Spinal cord (tissue), 9 donors: ENCODE measurements at regions not wholly inside any gene's neighbourhood (a gene's known extent, or its start where the extent isn't known, plus 50 kb on each side); places are given as distances from the start of the nearest gene placed in this dataset.

Experiments
- DNase-seq, 6 donors: peaks; one replicate each; pipeline versions ENCODE4 v3.0.0 to v3.0.0-alpha.2; 2013 to 2015; ENCODE audit warnings: low spot score in 6 of 6, low read depth in 4 of 6
- H3K27ac ChIP-seq: one replicate; pipeline ENCODE4 v1.5.1; 2013; ENCODE audit warnings: low read depth, low read length, control low read depth
- H3K27me3 ChIP-seq: one replicate; pipeline ENCODE4 v1.6.1; 2013; ENCODE audit warnings: low read length; ENCODE audit not compliant: control insufficient read depth, insufficient read depth
- H3K36me3 ChIP-seq: one replicate; pipeline ENCODE4 v1.6.1; 2013; ENCODE audit warnings: low read length; ENCODE audit not compliant: control insufficient read depth, insufficient read depth
- H3K4me1 ChIP-seq: one replicate; pipeline ENCODE4 v1.6.1; 2013; ENCODE audit warnings: low read length; ENCODE audit not compliant: control insufficient read depth, insufficient read depth
- H3K4me3 ChIP-seq: one replicate; pipeline ENCODE4 v1.5.1; 2013; ENCODE audit warnings: low read depth, low read length, control low read depth
- H3K9me3 ChIP-seq: one replicate; pipeline ENCODE4 v1.6.1; 2013; ENCODE audit warnings: low read length; ENCODE audit not compliant: control insufficient read depth, insufficient read depth
- WGBS: methylation state at CpG from one replicate; pipeline ENCODE4 v1.1.5; 2013; ENCODE audit warnings: missing lambda C conversion rate; ENCODE audit not compliant: insufficient coverage; 5-methylcytosine and 5-hydroxymethylcytosine counted together
- donor health status: healthy.

- Histone ChIP-seq H3K9me3 (no peaks in the 10 kb centered on the region), H3K36me3 (no peaks in the 10 kb centered on the region), H3K27ac (no peak overlapping the region), H3K27me3 (no peaks in the 10 kb centered on the region), H3K4me1 (no peaks in the 10 kb centered on the region), H3K4me3 (no peak overlapping the region)
- no CpG with 5 or more reads among the region's 1 CpG for WGBS
- no peak for DNase-seq
Measured at GRCh38 chr3:117630885-117631284, 921.3 kb downstream of the TUSC7 start.

GRCh38 chr3:117631781-117632180 is 922.2 kb downstream of the TUSC7 start:
- Histone ChIP-seq H3K4me3 (no peak overlapping the region), H3K27ac (no peak overlapping the region), H3K27me3 (no peaks in the 10 kb centered on the region), H3K36me3 (no peaks in the 10 kb centered on the region), H3K9me3 (no peaks in the 10 kb centered on the region), H3K4me1 (no peaks in the 10 kb centered on the region)
- WGBS = no CpG with 5 or more reads among the region's 3 CpGs
- no peak for DNase-seq

- DNase-seq = peak in 1 of 6 donors; percentile 25
- Histone ChIP-seq H3K27me3 (no peaks in the 10 kb centered on the region), H3K4me1 (no peaks in the 10 kb centered on the region), H3K27ac (no peak overlapping the region), H3K4me3 (no peak overlapping the region), H3K36me3 (no peaks in the 10 kb centered on the region), H3K9me3 (no peaks in the 10 kb centered on the region)
- WGBS = 71% methylated on average over 1 of the region's 2 CpGs
Measured at GRCh38 chr3:117632191-117632590, 922.6 kb downstream of the TUSC7 start.

- DNase-seq = peak in 1 of 6 donors; percentile 32
- Histone ChIP-seq H3K4me1 (no peaks in the 10 kb centered on the region), H3K9me3 (no peaks in the 10 kb centered on the region), H3K27me3 (no peaks in the 10 kb centered on the region), H3K27ac (no peak overlapping the region), H3K4me3 (no peak overlapping the region), H3K36me3 (no peaks in the 10 kb centered on the region)
- WGBS = 59% methylated on average over 3 of the region's 4 CpGs
Measured at GRCh38 chr3:117633207-117633606, 923.6 kb downstream of the TUSC7 start.

- WGBS = no CpG with 5 or more reads among the region's 5 CpGs
Measured at GRCh38 chr3:117637666-117638065, 928.1 kb downstream of the TUSC7 start.

GRCh38 chr3:117644203-117644602 is 934.6 kb downstream of the TUSC7 start:
- Histone ChIP-seq H3K27ac (no peak overlapping the region), H3K9me3 (no peaks in the 10 kb centered on the region), H3K4me3 (no peak overlapping the region), H3K36me3 (no peaks in the 10 kb centered on the region), H3K27me3 (no peaks in the 10 kb centered on the region), H3K4me1 (no peaks in the 10 kb centered on the region)
- DNase-seq = no peak

More at GRCh38 chr3:117637666-117638065, 928.1 kb downstream of the TUSC7 start:
- Histone ChIP-seq H3K36me3 (no peaks in the 10 kb centered on the region), H3K9me3 (no peaks in the 10 kb centered on the region), H3K27ac (no peak overlapping the region), H3K4me1 (no peaks in the 10 kb centered on the region), H3K4me3 (no peak overlapping the region), H3K27me3 (no peaks in the 10 kb centered on the region)
- no peak for DNase-seq

GRCh38 chr3:117645561-117646242 is 936.1 kb downstream of the TUSC7 start:
- H3K27ac ChIP-seq = no peak overlapping the region
- 90% methylated on average over 1 of the region's 4 CpGs for WGBS
- H3K4me3 ChIP-seq = no peak overlapping the region
- DNase-seq = no peak
- no peaks in the 10 kb centered on the region for H3K36me3 ChIP-seq
- H3K4me1 ChIP-seq = no peaks in the 10 kb centered on the region
- no peaks in the 10 kb centered on the region for H3K9me3 ChIP-seq
- no peaks in the 10 kb centered on the region for H3K27me3 ChIP-seq

GRCh38 chr3:117647435-117647834 is 937.9 kb downstream of the TUSC7 start:
- Histone ChIP-seq H3K4me3 (no peak overlapping the region), H3K27me3 (no peaks in the 10 kb centered on the region), H3K27ac (no peak overlapping the region), H3K9me3 (no peaks in the 10 kb centered on the region), H3K4me1 (no peaks in the 10 kb centered on the region), H3K36me3 (no peaks in the 10 kb centered on the region)
- no CpG with 5 or more reads among the region's 2 CpGs for WGBS
- no peak for DNase-seq

GRCh38 chr3:117651246-117651645 is 941.7 kb downstream of the TUSC7 start:
- Histone ChIP-seq H3K4me3 (no peak overlapping the region), H3K36me3 (no peaks in the 10 kb centered on the region), H3K27me3 (no peaks in the 10 kb centered on the region), H3K4me1 (no peaks in the 10 kb centered on the region), H3K9me3 (no peaks in the 10 kb centered on the region), H3K27ac (no peak overlapping the region)
- WGBS = 46% methylated on average over 2 of the region's 3 CpGs
- no peak for DNase-seq

- DNase-seq = no peak
- no peaks in the 10 kb centered on the region for H3K36me3 ChIP-seq
- H3K4me3 ChIP-seq = no peak overlapping the region
- H3K27me3 ChIP-seq = no peaks in the 10 kb centered on the region
- no peaks in the 10 kb centered on the region for H3K4me1 ChIP-seq
- H3K27ac ChIP-seq = no peak overlapping the region
- WGBS = no CpG with 5 or more reads among the region's 1 CpG
- H3K9me3 ChIP-seq = no peaks in the 10 kb centered on the region
Measured at GRCh38 chr3:117656391-117656790, 946.8 kb downstream of the TUSC7 start.
